SK-N-SH (cell line): ENCODE measurements at regions not wholly inside any gene's neighbourhood (a gene's known extent, or its start where the extent isn't known, plus 50 kb on each side); places are given as distances from the start of the nearest gene placed in this dataset.

Experiments
- CTCF ChIA-PET: fragments of 300-600, 350-600 bp; formaldehyde crosslinking; extraction: SDS; loops from one replicate; lab custom pipeline; 2021; lab: Yijun Ruan, JAX
- POLR2A ChIA-PET: fragments of 350-600 bp; sonication (Branson Sonifier 250); formaldehyde crosslinking; extraction: SDS; loops from one replicate; lab custom pipeline; 2020; ENCODE audit warnings: antibody characterized with exemption, inconsistent platforms; lab: Yijun Ruan, JAX
- DNase-seq: peaks from one replicate; pipeline ENCODE4 v3.0.0; 2012
- H2AFZ ChIP-seq: fragments of 200-600 bp; sonication (generic); 2 replicates; pipeline ENCODE4 v1.8.1; 2016; ENCODE audit warnings: antibody characterized with exemption, mild to moderate bottlenecking, low read depth
- H3F3A ChIP-seq: fragments of 200-600 bp; sonication (generic); replicated peaks from 2 replicates; pipeline ENCODE3; 2016; ENCODE audit warnings: antibody characterized with exemption, mild to moderate bottlenecking; ENCODE audit not compliant: insufficient read depth
- H3K27ac ChIP-seq, 2 experiments: fragments of 200-500 bp in 1 of 2; fragments of 200-600 bp in 1 of 2; sonication (Bioruptor generic) in 1 of 2; sonication (generic), shearing (Covaris generic) in 1 of 2; 2 replicates each; pipeline versions ENCODE4 v1.5.1 to v1.6.1; 2014 to 2016; ENCODE audit warnings: low read depth in 2 of 2, inconsistent platforms in 1 of 2, low read length in 1 of 2, mild to moderate bottlenecking in 1 of 2, mixed read lengths in 1 of 2
- H3K27me3 ChIP-seq: fragments of 200-600 bp; sonication (generic), shearing (Covaris generic); 2 replicates; pipeline ENCODE4 v1.6.1; 2016; ENCODE audit warnings: mixed run types; ENCODE audit not compliant: insufficient read depth
- H3K36me3 ChIP-seq, 2 experiments: fragments of 200-500 bp in 1 of 2; fragments of 200-600 bp in 1 of 2; sonication (Bioruptor generic) in 1 of 2; sonication (generic) in 1 of 2; replicated peaks in 1 of 2; 2 replicates each; pipeline versions ENCODE3 to v1.5.1; 2014 to 2016; ENCODE audit warnings: low read length in 1 of 2, mild to moderate bottlenecking in 1 of 2; ENCODE audit not compliant: insufficient read depth in 2 of 2, control insufficient read depth in 1 of 2
- H3K4me1 ChIP-seq, 2 experiments: fragments of 200-500 bp in 1 of 2; fragments of 200-600 bp in 1 of 2; sonication (Bioruptor generic) in 1 of 2; sonication (generic), shearing (Covaris generic) in 1 of 2; 2 replicates each; pipeline versions ENCODE4 v1.5.1 to v1.6.1; 2014 to 2016; ENCODE audit warnings: low read depth in 1 of 2, low read length in 1 of 2, mixed run types in 1 of 2; ENCODE audit not compliant: insufficient read depth in 2 of 2, control insufficient read depth in 1 of 2
- H3K4me2 ChIP-seq: fragments of 200-600 bp; sonication (generic), shearing (Covaris generic); 2 replicates; pipeline ENCODE4 v1.6.1; 2017; ENCODE audit warnings: mixed run types
- H3K4me3 ChIP-seq, 2 experiments: fragments of 200-500 bp in 1 of 2; fragments of 200-600 bp in 1 of 2; sonication (Bioruptor generic) in 1 of 2; sonication (generic), shearing (Covaris generic) in 1 of 2; 2 replicates each; pipeline versions ENCODE4 v1.5.1 to v1.8.1; 2014 to 2016; ENCODE audit warnings: low read depth in 2 of 2, inconsistent platforms in 1 of 2, low read length in 1 of 2, mild to moderate bottlenecking in 1 of 2, mixed read lengths in 1 of 2, moderate library complexity in 1 of 2
- H3K79me2 ChIP-seq: fragments of 200-600 bp; sonication (generic); 2 replicates; pipeline ENCODE4 v1.8.1; 2017; ENCODE audit warnings: mild to moderate bottlenecking; ENCODE audit not compliant: insufficient read depth
- H3K9ac ChIP-seq: fragments of 200-600 bp; sonication (generic); 2 replicates; pipeline ENCODE4 v1.6.1; 2017; ENCODE audit warnings: mixed run types
- H3K9me2 ChIP-seq: fragments of 200-600 bp; sonication (generic); 2 replicates; pipeline ENCODE4 v1.6.1; 2017; ENCODE audit warnings: mixed run types
- H3K9me3 ChIP-seq: fragments of 200-600 bp; sonication (generic); 2 replicates; pipeline ENCODE4 v1.6.1; 2017; ENCODE audit warnings: mixed run types, mild to moderate bottlenecking, moderate library complexity
- H4K20me1 ChIP-seq: fragments of 200-600 bp; sonication (generic); 2 replicates; pipeline ENCODE4 v1.6.1; 2017; ENCODE audit warnings: mild to moderate bottlenecking, mixed run types; ENCODE audit not compliant: insufficient read depth
- CTCF ChIP-seq: fragments of 200-600 bp; sonication (generic); IDR thresholded peaks from 2 replicates; pipeline ENCODE4 v1.6.1; 2017; ENCODE audit warnings: antibody characterized with exemption, mild to moderate bottlenecking, moderate library complexity
- ELF1 ChIP-seq: IDR thresholded peaks from 2 replicates; pipeline ENCODE4 v1.4.0; 2012
- EZH2phosphoT487 ChIP-seq: fragments of 200-600 bp; sonication (generic); IDR thresholded peaks from 2 replicates; pipeline ENCODE4 v1.6.1; 2017; ENCODE audit warnings: low read depth, mixed run types, mild to moderate bottlenecking, antibody characterized with exemption, moderate library complexity, borderline replicate concordance
- FOXJ3 ChIP-seq: sonication (generic); formaldehyde crosslinking; IDR thresholded peaks from 2 replicates; pipeline ENCODE4 v1.5.1; 2020; ENCODE audit warnings: mild to moderate bottlenecking, missing genetic modification reagents
- FOXM1 ChIP-seq: IDR thresholded peaks from 2 replicates; pipeline ENCODE4 v1.4.0; 2012; ENCODE audit warnings: low read depth, mild to moderate bottlenecking
- GATA2 ChIP-seq: sonication (generic); formaldehyde crosslinking; IDR thresholded peaks from 2 replicates; pipeline ENCODE4 v1.5.0; 2020; ENCODE audit warnings: mild to moderate bottlenecking, missing genetic modification reagents
- JUND ChIP-seq: IDR thresholded peaks from 2 replicates; pipeline ENCODE4 v1.4.0; 2012
- RAD21 ChIP-seq: IDR thresholded peaks from 2 replicates; pipeline ENCODE4 v1.6.1; 2012; ENCODE audit warnings: mild to moderate bottlenecking, low read length
- SMC3 ChIP-seq: IDR thresholded peaks from 2 replicates; pipeline ENCODE4 v1.6.1; 2012; ENCODE audit warnings: low read depth, low read length, improper control_type of control experiment
- USF2 ChIP-seq: fragments of 150-350 bp; IDR thresholded peaks from 2 replicates; pipeline ENCODE4 v1.6.1; 2017; ENCODE audit warnings: antibody characterized with exemption, low read length, low read depth, borderline replicate concordance
- WGBS: methylation state at CpG from one replicate; pipeline ENCODE4 v1.1.6; 2017; ENCODE audit warnings: low lambda C conversion rate; 5-methylcytosine and 5-hydroxymethylcytosine counted together
- TF ChIP-seq, protein P1 (sequence below): IDR thresholded peaks from 2 replicates; pipeline ENCODE4 v1.4.0; 2012; ENCODE audit warnings: low read depth, borderline replicate concordance

GRCh38 chr1:99535470-99536164, 110.3 kb upstream of the PALMD start:
- H3K27me3 ChIP-seq = no peaks in the 10 kb centered on the region
- no peak overlapping the region for H3K27ac ChIP-seq
- DNase-seq = no peak
- H3K79me2 ChIP-seq = no peaks in the 10 kb centered on the region
- H4K20me1 ChIP-seq = no peaks in the 10 kb centered on the region
- H2AFZ ChIP-seq = no peak overlapping the region
- H3F3A ChIP-seq = peaks cover 9% of the 10 kb centered on the region
- TF ChIP-seq EZH2phosphoT487 = no peak
- TF ChIP-seq FOXJ3 = no peak
- no peak for TF ChIP-seq SMC3
- TF ChIP-seq, protein P1, sequence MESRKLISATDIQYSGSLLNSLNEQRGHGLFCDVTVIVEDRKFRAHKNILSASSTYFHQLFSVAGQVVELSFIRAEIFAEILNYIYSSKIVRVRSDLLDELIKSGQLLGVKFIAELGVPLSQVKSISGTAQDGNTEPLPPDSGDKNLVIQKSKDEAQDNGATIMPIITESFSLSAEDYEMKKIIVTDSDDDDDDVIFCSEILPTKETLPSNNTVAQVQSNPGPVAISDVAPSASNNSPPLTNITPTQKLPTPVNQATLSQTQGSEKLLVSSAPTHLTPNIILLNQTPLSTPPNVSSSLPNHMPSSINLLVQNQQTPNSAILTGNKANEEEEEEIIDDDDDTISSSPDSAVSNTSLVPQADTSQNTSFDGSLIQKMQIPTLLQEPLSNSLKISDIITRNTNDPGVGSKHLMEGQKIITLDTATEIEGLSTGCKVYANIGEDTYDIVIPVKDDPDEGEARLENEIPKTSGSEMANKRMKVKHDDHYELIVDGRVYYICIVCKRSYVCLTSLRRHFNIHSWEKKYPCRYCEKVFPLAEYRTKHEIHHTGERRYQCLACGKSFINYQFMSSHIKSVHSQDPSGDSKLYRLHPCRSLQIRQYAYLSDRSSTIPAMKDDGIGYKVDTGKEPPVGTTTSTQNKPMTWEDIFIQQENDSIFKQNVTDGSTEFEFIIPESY = no peak
- no peak for TF ChIP-seq RAD21
- TF ChIP-seq GATA2 (CRISPR knock-in tag) = no peak
- no peak for TF ChIP-seq USF2
- TF ChIP-seq FOXM1 = no peak
- TF ChIP-seq ELF1 = no peak
- TF ChIP-seq JUND = no peak
- TF ChIP-seq CTCF = no peak
- H3K4me1 ChIP-seq = peaks cover 0 to 2% of the 10 kb centered on the region in 2 experiments; a peak in 2 of 4 replicates
- no peak overlapping the region for H3K4me3 ChIP-seq
- no peak overlapping the region for H3K9ac ChIP-seq
- no peaks in the 10 kb centered on the region for H3K9me2 ChIP-seq
- WGBS = 97% methylated on average over 7 of the region's 7 CpGs
- no peaks in the 10 kb centered on the region for H3K36me3 ChIP-seq
- POLR2A ChIA-PET = no interaction called here
- CTCF ChIA-PET = interaction anchor here (2.0 kb wide), 1 partner anchor 9 kb away, joined by 13 read pairs; no protein-coding TSS in a partner anchor
- no peaks in the 10 kb centered on the region for H3K9me3 ChIP-seq
- no peak overlapping the region for H3K4me2 ChIP-seq
